Uterus (tissue), 2 donors: ENCODE measurements at regions not wholly inside any gene's neighbourhood (a gene's known extent, or its start where the extent isn't known, plus 50 kb on each side); places are given as distances from the start of the nearest gene placed in this dataset.

ENCODE experiments used
- POLR2A ChIP-seq, 2 donors: fragments of 450-650 bp; IDR thresholded peaks; one replicate each; pipeline ENCODE4 v1.6.1; 2016; ENCODE audit warnings: antibody characterized with exemption in 2 of 2, mild to moderate bottlenecking in 1 of 2, moderate library complexity in 1 of 2
- TF ChIP-seq, protein P1 (sequence below), 4 experiments: fragments of 200-600 bp in 2 of 4; fragments of 450-650 bp in 2 of 4; sonication (generic) in 2 of 4; IDR thresholded peaks; one replicate each; pipeline ENCODE4 v1.5.1; 2016 to 2019; ENCODE audit warnings: antibody characterized with exemption in 4 of 4, mild to moderate bottlenecking in 2 of 4, moderate library complexity in 1 of 4

DNA sequence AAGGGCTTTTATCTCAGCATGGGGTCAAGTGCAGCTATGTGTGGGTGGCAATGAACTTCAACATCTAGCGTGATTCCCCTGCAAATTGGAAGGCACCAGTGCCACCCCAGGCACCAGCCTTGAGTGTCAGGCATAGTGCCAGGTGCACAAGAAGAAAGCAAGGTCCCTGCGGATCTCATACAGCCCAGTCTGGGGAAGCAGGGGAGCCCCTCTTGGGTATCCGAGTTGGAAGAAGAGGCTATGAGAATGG is 269.0 kb downstream of the RPS24 start:
- TF ChIP-seq, protein P1, sequence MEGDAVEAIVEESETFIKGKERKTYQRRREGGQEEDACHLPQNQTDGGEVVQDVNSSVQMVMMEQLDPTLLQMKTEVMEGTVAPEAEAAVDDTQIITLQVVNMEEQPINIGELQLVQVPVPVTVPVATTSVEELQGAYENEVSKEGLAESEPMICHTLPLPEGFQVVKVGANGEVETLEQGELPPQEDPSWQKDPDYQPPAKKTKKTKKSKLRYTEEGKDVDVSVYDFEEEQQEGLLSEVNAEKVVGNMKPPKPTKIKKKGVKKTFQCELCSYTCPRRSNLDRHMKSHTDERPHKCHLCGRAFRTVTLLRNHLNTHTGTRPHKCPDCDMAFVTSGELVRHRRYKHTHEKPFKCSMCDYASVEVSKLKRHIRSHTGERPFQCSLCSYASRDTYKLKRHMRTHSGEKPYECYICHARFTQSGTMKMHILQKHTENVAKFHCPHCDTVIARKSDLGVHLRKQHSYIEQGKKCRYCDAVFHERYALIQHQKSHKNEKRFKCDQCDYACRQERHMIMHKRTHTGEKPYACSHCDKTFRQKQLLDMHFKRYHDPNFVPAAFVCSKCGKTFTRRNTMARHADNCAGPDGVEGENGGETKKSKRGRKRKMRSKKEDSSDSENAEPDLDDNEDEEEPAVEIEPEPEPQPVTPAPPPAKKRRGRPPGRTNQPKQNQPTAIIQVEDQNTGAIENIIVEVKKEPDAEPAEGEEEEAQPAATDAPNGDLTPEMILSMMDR (IDR thresholded peaks at IDR 0.05) = no peak
- no peak for TF ChIP-seq POLR2A (IDR thresholded peaks at IDR 0.05)
